ENCODE measurements at regions not wholly inside any gene's neighbourhood (a gene's known extent, or its start where the extent isn't known, plus 50 kb on each side); places are given as distances from the start of the nearest gene placed in this dataset.

- TF ChIP-seq CTCF (IDR thresholded peaks at IDR 0.05) (no peak), POLR2A (IDR thresholded peaks at IDR 0.05) (no peak)
Measured at GRCh38 chr4:117425636-117426035, 340.3 kb upstream of the TRAM1L1 start.
